CD4-positive, alpha-beta T cell (primary cell): ENCODE measurements at regions not wholly inside any gene's neighbourhood (a gene's known extent, or its start where the extent isn't known, plus 50 kb on each side); places are given as distances from the start of the nearest gene placed in this dataset.

Source experiments
- ATAC-seq: fragments of 200-7000 bp; cut with Tn5 transposase; one replicate; pipeline ENCODE4 v1.10.0; 2022; ENCODE audit warnings: mild to moderate bottlenecking; ENCODE audit not compliant: poor library complexity
- CTCF ChIA-PET: fragments of 350-600 bp; sonication (Branson Sonifier 250); formaldehyde crosslinking; loops from one replicate; lab custom pipeline; 2021; ENCODE audit warnings: antibody characterized with exemption, inconsistent platforms; lab: Charles Lee
- POLR2A ChIA-PET: fragments of 350-600 bp; sonication (Branson Sonifier 250); formaldehyde crosslinking; loops from one replicate; lab custom pipeline; 2021; ENCODE audit warnings: antibody characterized with exemption, inconsistent platforms; lab: Charles Lee
- DNase-seq, 14 experiments: peaks; one replicate each; pipeline ENCODE4 v3.0.0-alpha.2; 2013 to 2020; ENCODE audit warnings: mixed read lengths in 2 of 14
- H3K27ac ChIP-seq, 2 donors: one replicate each; pipeline versions ENCODE4 v1.5.1 to v1.7.0; 2013; ENCODE audit warnings: low read length in 2 of 2, low read depth in 1 of 2, mild to moderate bottlenecking in 1 of 2
- H3K27me3 ChIP-seq, 2 experiments: 1 replicate in 1 of 2; 2 replicates in 1 of 2; pipeline versions ENCODE4 v1.6.1 to v1.7.0; 2013; ENCODE audit warnings: low read length in 2 of 2, control low read depth in 1 of 2, mild to moderate bottlenecking in 1 of 2, moderate library complexity in 1 of 2; ENCODE audit not compliant: insufficient read depth in 2 of 2, control insufficient read depth in 1 of 2
- H3K36me3 ChIP-seq: one replicate; pipeline ENCODE4 v1.6.1; 2013; ENCODE audit warnings: low read length, control low read depth; ENCODE audit not compliant: insufficient read depth
- H3K4me1 ChIP-seq: one replicate; pipeline ENCODE4 v1.6.1; 2013; ENCODE audit warnings: low read length, control low read depth; ENCODE audit not compliant: insufficient read depth
- H3K4me3 ChIP-seq: one replicate; pipeline ENCODE4 v1.5.1; 2013; ENCODE audit warnings: mild to moderate bottlenecking, low read length, moderate library complexity
- H3K9me3 ChIP-seq, 2 experiments: 1 replicate in 1 of 2; 2 replicates in 1 of 2; pipeline versions ENCODE4 v1.6.1 to v1.7.0; 2013; ENCODE audit warnings: low read length in 2 of 2, mild to moderate bottlenecking in 2 of 2, control low read depth in 1 of 2, moderate library complexity in 1 of 2; ENCODE audit not compliant: control insufficient read depth in 1 of 2, insufficient read depth in 1 of 2
- H3K27ac Mint-ChIP-seq: one replicate; pipeline ENCODE4 v1.8.0; 2020; ENCODE audit warnings: mixed read lengths
- H3K27me3 Mint-ChIP-seq: one replicate; pipeline ENCODE4 v1.8.0; 2021; ENCODE audit warnings: mixed read lengths
- H3K36me3 Mint-ChIP-seq: one replicate; pipeline ENCODE4 v1.8.0; 2021; ENCODE audit warnings: low read depth, mixed read lengths
- H3K4me1 Mint-ChIP-seq: one replicate; pipeline ENCODE4 v1.8.0; 2021; ENCODE audit warnings: low read depth, mixed read lengths
- H3K4me3 Mint-ChIP-seq: one replicate; pipeline ENCODE4 v1.8.0; 2020; ENCODE audit warnings: mild to moderate bottlenecking, mixed read lengths
- H3K9me3 Mint-ChIP-seq: one replicate; pipeline ENCODE4 v1.8.0; 2020; ENCODE audit warnings: mixed read lengths
- intact Hi-C, 2 experiments: fragments of 100-400 bp; cut with DNase I in 1 of 2; cut with micrococcal nuclease in 1 of 2; formaldehyde crosslinking; loops; one replicate each; pipeline versions ENCODE4 v1.15.1 to v1.9.0; 2023 to 2025; cut with DNase I, micrococcal nuclease
- TF ChIP-seq, protein P1 (sequence below): fragments of 200-600 bp; IDR thresholded peaks from one replicate; pipeline ENCODE4 v1.8.0; 2022; ENCODE audit warnings: antibody characterized with exemption, mild to moderate bottlenecking

- CTCF ChIA-PET: no interaction called here
- H3K27me3 Mint-ChIP-seq: no peaks in the 10 kb centered on the region
- no peak overlapping the region for H3K4me3 ChIP-seq
- POLR2A ChIA-PET: no interaction called here
- H3K4me1 Mint-ChIP-seq: no peaks in the 10 kb centered on the region
- H3K27ac Mint-ChIP-seq: no peak overlapping the region
- DNase-seq (no peak), ATAC-seq (no peak)
- no peaks in the 10 kb centered on the region for H3K36me3 ChIP-seq
- H3K27me3 ChIP-seq: no peaks in the 10 kb centered on the region
- no peak overlapping the region for H3K4me3 Mint-ChIP-seq
- no peaks in the 10 kb centered on the region for H3K9me3 ChIP-seq
- H3K9me3 Mint-ChIP-seq: peaks cover 2% of the 10 kb centered on the region
- no peak overlapping the region for H3K27ac ChIP-seq
- H3K4me1 ChIP-seq: no peaks in the 10 kb centered on the region
- intact Hi-C loops: no loop called here
- H3K36me3 Mint-ChIP-seq: no peaks in the 10 kb centered on the region
- TF ChIP-seq, protein P1, sequence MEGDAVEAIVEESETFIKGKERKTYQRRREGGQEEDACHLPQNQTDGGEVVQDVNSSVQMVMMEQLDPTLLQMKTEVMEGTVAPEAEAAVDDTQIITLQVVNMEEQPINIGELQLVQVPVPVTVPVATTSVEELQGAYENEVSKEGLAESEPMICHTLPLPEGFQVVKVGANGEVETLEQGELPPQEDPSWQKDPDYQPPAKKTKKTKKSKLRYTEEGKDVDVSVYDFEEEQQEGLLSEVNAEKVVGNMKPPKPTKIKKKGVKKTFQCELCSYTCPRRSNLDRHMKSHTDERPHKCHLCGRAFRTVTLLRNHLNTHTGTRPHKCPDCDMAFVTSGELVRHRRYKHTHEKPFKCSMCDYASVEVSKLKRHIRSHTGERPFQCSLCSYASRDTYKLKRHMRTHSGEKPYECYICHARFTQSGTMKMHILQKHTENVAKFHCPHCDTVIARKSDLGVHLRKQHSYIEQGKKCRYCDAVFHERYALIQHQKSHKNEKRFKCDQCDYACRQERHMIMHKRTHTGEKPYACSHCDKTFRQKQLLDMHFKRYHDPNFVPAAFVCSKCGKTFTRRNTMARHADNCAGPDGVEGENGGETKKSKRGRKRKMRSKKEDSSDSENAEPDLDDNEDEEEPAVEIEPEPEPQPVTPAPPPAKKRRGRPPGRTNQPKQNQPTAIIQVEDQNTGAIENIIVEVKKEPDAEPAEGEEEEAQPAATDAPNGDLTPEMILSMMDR: no peak
These were observed 1034.1 kb upstream of the PRMT6 start for GRCh38 chr1:106022312-106022902.

DNA sequence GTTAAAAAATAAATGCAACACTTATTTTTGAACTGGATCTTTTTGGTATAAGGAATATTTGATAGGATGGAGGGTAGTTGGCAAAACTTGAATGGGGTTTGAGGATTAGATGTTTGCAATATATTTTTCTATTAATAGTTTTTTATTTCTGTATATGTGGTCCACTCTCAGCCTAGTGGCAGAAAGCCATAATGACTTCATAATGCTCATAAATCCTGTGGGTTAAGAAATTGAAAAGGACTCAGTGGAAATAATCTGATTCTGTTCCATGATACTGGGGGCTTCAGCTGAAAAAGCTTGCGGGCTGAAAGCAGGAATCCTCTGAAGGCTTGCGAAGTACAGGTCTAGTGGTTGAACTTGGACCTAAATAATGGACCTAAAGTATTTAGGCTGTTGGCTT lies 1028.6 kb upstream of the PRMT6 start:
- Histone ChIP-seq H3K4me3 (no peak overlapping the region), H3K27me3 (no peaks in the 10 kb centered on the region), H3K9me3 (no peaks in the 10 kb centered on the region), H3K4me1 (no peaks in the 10 kb centered on the region), H3K36me3 (no peaks in the 10 kb centered on the region), H3K27ac (no peak overlapping the region)
- Mint-ChIP-seq H3K27me3 (no peaks in the 10 kb centered on the region), H3K36me3 (no peaks in the 10 kb centered on the region), H3K4me3 (no peak overlapping the region), H3K9me3 (no peaks in the 10 kb centered on the region), H3K4me1 (no peaks in the 10 kb centered on the region), H3K27ac (no peak overlapping the region)
- DNase-seq: no peak
- intact Hi-C loops: no loop called here
- POLR2A ChIA-PET: no interaction called here
- ATAC-seq: no peak
- TF ChIP-seq, protein P1: no peak
- CTCF ChIA-PET: no interaction called here

DNA sequence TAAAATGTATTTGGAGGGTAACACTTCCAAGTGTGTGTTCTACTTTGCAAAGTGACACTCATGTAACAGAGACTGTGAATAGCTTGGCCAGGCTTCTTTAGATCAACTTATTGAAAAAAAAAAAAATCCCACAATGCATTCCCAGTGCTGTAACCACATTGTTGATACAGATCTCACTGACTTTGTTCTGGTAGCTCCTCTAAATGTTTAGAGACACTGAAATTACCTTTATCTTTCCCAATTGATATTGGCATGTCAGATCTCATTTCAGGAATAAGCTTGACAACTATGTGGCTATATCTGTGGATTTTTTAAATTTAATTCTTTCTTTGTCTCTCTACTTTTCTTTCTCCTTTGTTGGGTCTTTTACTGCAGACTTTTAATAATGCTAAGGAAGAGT lies 1018.9 kb upstream of the PRMT6 start:
- Mint-ChIP-seq H3K36me3 (no peaks in the 10 kb centered on the region), H3K9me3 (peaks cover 14% of the 10 kb centered on the region), H3K27me3 (no peaks in the 10 kb centered on the region), H3K27ac (no peak overlapping the region), H3K4me3 (no peak overlapping the region), H3K4me1 (no peaks in the 10 kb centered on the region)
- intact Hi-C loops: no loop called here
- TF ChIP-seq, protein P1: no peak
- H3K9me3 ChIP-seq: no peaks in the 10 kb centered on the region
- no peaks in the 10 kb centered on the region for H3K36me3 ChIP-seq
- H3K4me3 ChIP-seq: no peak overlapping the region
- CTCF ChIA-PET: no interaction called here
- no peaks in the 10 kb centered on the region for H3K4me1 ChIP-seq
- no peaks in the 10 kb centered on the region for H3K27me3 ChIP-seq
- DNase-seq (no peak), ATAC-seq (no peak)
- no peak overlapping the region for H3K27ac ChIP-seq
- POLR2A ChIA-PET: no interaction called here
